Fibroblast of lung (primary cell): ENCODE measurements at regions not wholly inside any gene's neighbourhood (a gene's known extent, or its start where the extent isn't known, plus 50 kb on each side); places are given as distances from the start of the nearest gene placed in this dataset.

Experiments
- DNase-seq, 2 donors: peaks; one replicate each; pipeline versions ENCODE4 v3.0.0 to v3.0.0-alpha.2; 2010; ENCODE audit warnings: low read depth in 2 of 2
- H2AFZ ChIP-seq: 2 replicates; pipeline ENCODE4 v1.5.1; 2012; ENCODE audit warnings: low read length, control low read depth, inconsistent platforms
- H3K27ac ChIP-seq: 2 replicates; pipeline ENCODE4 v1.5.1; 2011; ENCODE audit warnings: low read length, control low read depth; ENCODE audit not compliant: insufficient read depth
- H3K27me3 ChIP-seq: 2 replicates; pipeline ENCODE4 v1.5.1; 2011; ENCODE audit warnings: mild to moderate bottlenecking, low read length; ENCODE audit not compliant: control insufficient read depth, insufficient read depth
- H3K36me3 ChIP-seq: 2 replicates; pipeline ENCODE4 v1.5.1; 2011; ENCODE audit warnings: low read length; ENCODE audit not compliant: control insufficient read depth, insufficient read depth
- H3K4me1 ChIP-seq: 2 replicates; pipeline ENCODE4 v1.5.1; 2011; ENCODE audit warnings: low read length; ENCODE audit not compliant: control insufficient read depth, insufficient read depth; ENCODE audit errors: extremely low read depth
- H3K4me2 ChIP-seq: 2 replicates; pipeline ENCODE4 v1.5.1; 2011; ENCODE audit warnings: low read length, control low read depth; ENCODE audit not compliant: insufficient read depth; ENCODE audit errors: extremely low read depth
- H3K4me3 ChIP-seq, 4 experiments: fragments of 200-600 bp in 1 of 4; sonication (generic) in 1 of 4; replicated peaks in 1 of 4; 2 replicates each; pipeline ENCODE4 v1.5.1; 2011 to 2016; ENCODE audit warnings: low read length in 4 of 4, low read depth in 3 of 4, mild to moderate bottlenecking in 3 of 4, control low read depth in 2 of 4, inconsistent platforms in 1 of 4, mixed read lengths in 1 of 4; ENCODE audit not compliant: insufficient read depth in 1 of 4; ENCODE audit errors: control extremely low read depth in 1 of 4
- H3K79me2 ChIP-seq: 2 replicates; pipeline ENCODE4 v1.5.1; 2012; ENCODE audit warnings: mild to moderate bottlenecking, low read length, inconsistent platforms; ENCODE audit not compliant: control insufficient read depth, insufficient read depth
- H3K9ac ChIP-seq: 2 replicates; pipeline ENCODE4 v1.5.1; 2011; ENCODE audit warnings: mild to moderate bottlenecking, low read length, control low read depth; ENCODE audit not compliant: insufficient read depth
- H3K9me3 ChIP-seq: 2 replicates; pipeline ENCODE4 v1.5.1; 2012; ENCODE audit warnings: low read depth, low read length; ENCODE audit not compliant: control insufficient read depth, insufficient read depth
- H4K20me1 ChIP-seq: 2 replicates; pipeline ENCODE4 v1.5.1; 2011; ENCODE audit warnings: low read length; ENCODE audit not compliant: control insufficient read depth, insufficient read depth; ENCODE audit errors: extremely low read depth
- EZH2 ChIP-seq: IDR thresholded peaks from 2 replicates; pipeline ENCODE4 v1.5.1; 2012; ENCODE audit warnings: low read length, control low read depth, mild to moderate bottlenecking; ENCODE audit errors: missing control alignments
- TF ChIP-seq, protein P1 (sequence below), 2 donors: IDR thresholded peaks in 1 of 2; conservative IDR thresholded peaks in 1 of 2; 1 replicate in 1 of 2; 2 replicates in 1 of 2; pipeline ENCODE4 v1.5.1; 2011 to 2012; ENCODE audit warnings: low read length in 2 of 2, control low read depth in 1 of 2, inconsistent platforms in 1 of 2, low read depth in 1 of 2, mild to moderate bottlenecking in 1 of 2

DNA sequence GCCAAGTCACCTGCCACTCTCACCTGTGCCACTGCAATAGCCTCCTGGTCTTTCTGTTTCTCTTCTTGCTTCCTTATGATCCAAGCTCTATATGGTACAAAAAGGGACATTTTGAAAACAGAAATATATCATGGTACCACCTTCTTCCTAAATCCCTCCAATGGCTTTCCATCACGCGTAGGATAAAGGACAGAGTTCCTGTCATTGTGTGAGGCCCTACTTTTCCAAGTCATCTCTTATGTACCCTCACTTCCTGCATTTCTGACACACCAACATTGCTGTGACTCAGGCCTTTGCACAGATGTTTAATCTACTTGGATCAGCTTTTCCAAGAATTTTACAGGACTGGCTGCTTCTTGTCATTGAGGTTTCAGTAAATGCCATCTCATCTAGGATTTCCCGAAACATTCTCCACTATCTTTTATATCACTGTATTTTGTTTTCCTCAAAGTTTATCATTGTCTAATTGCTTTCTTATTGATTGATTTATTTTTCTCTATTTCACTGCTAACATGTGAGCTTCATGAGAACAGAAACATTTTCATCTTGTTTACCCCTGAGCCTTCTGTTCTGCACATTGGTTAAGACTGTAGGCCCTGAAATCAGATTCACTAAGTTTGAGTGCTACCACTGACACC, 426.1 kb upstream of the FANCL start:
- H2AFZ ChIP-seq = no peak overlapping the region
- no peaks in the 10 kb centered on the region for H3K79me2 ChIP-seq
- no peaks in the 10 kb centered on the region for H3K4me1 ChIP-seq
- TF ChIP-seq, protein P1, sequence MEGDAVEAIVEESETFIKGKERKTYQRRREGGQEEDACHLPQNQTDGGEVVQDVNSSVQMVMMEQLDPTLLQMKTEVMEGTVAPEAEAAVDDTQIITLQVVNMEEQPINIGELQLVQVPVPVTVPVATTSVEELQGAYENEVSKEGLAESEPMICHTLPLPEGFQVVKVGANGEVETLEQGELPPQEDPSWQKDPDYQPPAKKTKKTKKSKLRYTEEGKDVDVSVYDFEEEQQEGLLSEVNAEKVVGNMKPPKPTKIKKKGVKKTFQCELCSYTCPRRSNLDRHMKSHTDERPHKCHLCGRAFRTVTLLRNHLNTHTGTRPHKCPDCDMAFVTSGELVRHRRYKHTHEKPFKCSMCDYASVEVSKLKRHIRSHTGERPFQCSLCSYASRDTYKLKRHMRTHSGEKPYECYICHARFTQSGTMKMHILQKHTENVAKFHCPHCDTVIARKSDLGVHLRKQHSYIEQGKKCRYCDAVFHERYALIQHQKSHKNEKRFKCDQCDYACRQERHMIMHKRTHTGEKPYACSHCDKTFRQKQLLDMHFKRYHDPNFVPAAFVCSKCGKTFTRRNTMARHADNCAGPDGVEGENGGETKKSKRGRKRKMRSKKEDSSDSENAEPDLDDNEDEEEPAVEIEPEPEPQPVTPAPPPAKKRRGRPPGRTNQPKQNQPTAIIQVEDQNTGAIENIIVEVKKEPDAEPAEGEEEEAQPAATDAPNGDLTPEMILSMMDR (conservative IDR thresholded peaks at IDR 0.05 in 1 of 2, IDR thresholded peaks at IDR 0.05 in 1 of 2; ENCODE audit: low read depth in 1 of 2, low read length in 2 of 2) = no peak
- no peak for TF ChIP-seq EZH2
- H3K4me2 ChIP-seq = no peak overlapping the region
- H3K4me3 ChIP-seq = no peak overlapping the region
- DNase-seq = peak in 1 of 2 donors; percentile 2
- H3K27ac ChIP-seq = no peak overlapping the region
- no peak overlapping the region for H3K9ac ChIP-seq
- no peaks in the 10 kb centered on the region for H3K36me3 ChIP-seq
- H3K9me3 ChIP-seq = no peaks in the 10 kb centered on the region
- H4K20me1 ChIP-seq = no peaks in the 10 kb centered on the region
- H3K27me3 ChIP-seq = no peaks in the 10 kb centered on the region

DNA sequence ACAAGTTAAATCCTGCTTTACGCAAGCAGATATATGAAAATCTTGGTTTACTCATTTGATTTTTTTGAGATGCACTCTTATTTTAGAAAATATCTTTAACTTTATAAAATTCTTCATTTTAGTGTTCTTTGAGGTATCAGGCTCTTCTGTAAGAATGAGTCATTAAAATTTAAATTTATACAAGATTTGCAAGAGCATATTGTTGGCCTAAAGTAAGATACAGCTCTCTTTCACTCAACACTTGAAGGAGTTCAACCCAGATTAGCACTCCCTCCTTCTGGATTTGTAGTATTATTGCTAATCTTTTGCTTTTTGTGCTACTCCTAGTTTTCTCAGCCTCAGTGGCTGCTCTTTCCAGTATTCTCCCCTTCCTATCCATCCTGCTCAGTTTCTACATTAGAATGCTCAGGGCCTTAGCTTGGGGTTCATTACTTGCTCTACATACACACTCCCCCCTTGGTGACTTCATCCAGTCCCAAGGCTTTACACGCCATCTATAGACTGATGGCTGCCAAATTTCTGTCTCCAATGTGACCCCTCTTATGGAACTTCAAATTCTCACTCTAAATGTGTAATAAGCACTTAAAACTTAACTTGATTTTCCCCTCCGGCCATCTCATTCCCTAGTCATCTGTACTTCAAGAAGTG, 425.3 kb upstream of the FANCL start:
- TF ChIP-seq, protein P1 (conservative IDR thresholded peaks at IDR 0.05 in 1 of 2, IDR thresholded peaks at IDR 0.05 in 1 of 2; ENCODE audit: low read depth in 1 of 2, low read length in 2 of 2) = no peak
- TF ChIP-seq EZH2 = no peak
- Histone ChIP-seq H3K27ac (no peak overlapping the region), H4K20me1 (no peaks in the 10 kb centered on the region), H3K27me3 (no peaks in the 10 kb centered on the region), H3K9ac (no peak overlapping the region), H3K9me3 (no peaks in the 10 kb centered on the region), H3K4me1 (no peaks in the 10 kb centered on the region), H3K36me3 (no peaks in the 10 kb centered on the region), H3K4me2 (no peak overlapping the region), H3K79me2 (no peaks in the 10 kb centered on the region), H3K4me3 (no peak overlapping the region), H2AFZ (no peak overlapping the region)
- DNase-seq = no peak

- DNase-seq = no peak
- no peaks in the 10 kb centered on the region for H3K27me3 ChIP-seq
- no peaks in the 10 kb centered on the region for H4K20me1 ChIP-seq
- H3K9me3 ChIP-seq = no peaks in the 10 kb centered on the region
- H3K79me2 ChIP-seq = no peaks in the 10 kb centered on the region
- H2AFZ ChIP-seq = no peak overlapping the region
- no peak overlapping the region for H3K27ac ChIP-seq
- H3K4me3 ChIP-seq = no peak overlapping the region
- no peak overlapping the region for H3K4me2 ChIP-seq
- H3K4me1 ChIP-seq = no peaks in the 10 kb centered on the region
- H3K36me3 ChIP-seq = no peaks in the 10 kb centered on the region
- no peak overlapping the region for H3K9ac ChIP-seq
- TF ChIP-seq, protein P1 (conservative IDR thresholded peaks at IDR 0.05 in 1 of 2, IDR thresholded peaks at IDR 0.05 in 1 of 2; ENCODE audit: low read depth in 1 of 2, low read length in 2 of 2) = no peak
- TF ChIP-seq EZH2 = no peak
Measured at GRCh38 chr2:58665154-58665553, 424.0 kb upstream of the FANCL start.
